Brain pericyte (primary cell): ENCODE measurements at regions not wholly inside any gene's neighbourhood (a gene's known extent, or its start where the extent isn't known, plus 50 kb on each side); places are given as distances from the start of the nearest gene placed in this dataset.
"Not testable (repeated sequence)": the region's sequence is repeated elsewhere in the genome, so short reads cannot be mapped to it uniquely, and the experiment has no call there.

Experiments used
- DNase-seq: peaks from one replicate; pipeline ENCODE4 v3.0.0-alpha.2; 2012; ENCODE audit warnings: low read depth, low spot score

GRCh38 chr10:21366108-21366507 is 159.4 kb downstream of the SKIDA1 start:
- not testable (repeated sequence) for DNase-seq

- peak; percentile 36 for DNase-seq
Measured at GRCh38 chr10:21364196-21365114, 161.0 kb downstream of the SKIDA1 start.

- DNase-seq = no peak
Measured at GRCh38 chr10:21363731-21364104, 161.8 kb downstream of the SKIDA1 start.

GRCh38 chr10:21363092-21363730 is 162.3 kb downstream of the SKIDA1 start:
- no peak for DNase-seq

- no peak for DNase-seq
Measured at GRCh38 chr10:21359202-21359601, 166.3 kb downstream of the SKIDA1 start.

- no peak for DNase-seq
Measured at GRCh38 chr10:21355591-21356011, 169.9 kb downstream of the SKIDA1 start.

- no peak for DNase-seq
Measured at GRCh38 chr10:21352886-21353285, 172.6 kb downstream of the SKIDA1 start.

GRCh38 chr10:21351594-21351993 is 173.9 kb downstream of the SKIDA1 start:
- not testable (repeated sequence) for DNase-seq

- no peak for DNase-seq
Measured at GRCh38 chr10:21349912-21350286, 175.6 kb downstream of the SKIDA1 start.

GRCh38 chr10:21347785-21348170 is 177.7 kb downstream of the SKIDA1 start:
- DNase-seq = no peak

- DNase-seq = no peak
Measured at GRCh38 chr10:21347043-21347784, 178.3 kb downstream of the SKIDA1 start.

GRCh38 chr10:21343087-21343486 is 182.4 kb downstream of the SKIDA1 start:
- no peak for DNase-seq

GRCh38 chr10:21342499-21342898 is 183.0 kb downstream of the SKIDA1 start:
- not testable (repeated sequence) for DNase-seq

GRCh38 chr10:21340331-21340730 is 185.2 kb downstream of the SKIDA1 start:
- no peak for DNase-seq

- no peak for DNase-seq
Measured at GRCh38 chr10:21337171-21337792, 188.2 kb downstream of the SKIDA1 start.

- DNase-seq = no peak
Measured at GRCh38 chr10:21336476-21337170, 188.9 kb downstream of the SKIDA1 start.

GRCh38 chr10:21334891-21335696 is 190.4 kb downstream of the SKIDA1 start:
- no peak for DNase-seq

GRCh38 chr10:21330628-21331020 is 194.9 kb downstream of the SKIDA1 start:
- no peak for DNase-seq

- peak; percentile 71 for DNase-seq
Measured at GRCh38 chr10:21329995-21330627, 195.4 kb downstream of the SKIDA1 start.
